Stimulated activated CD4-positive, alpha-beta T cell treated with anti-CD3 and anti-CD28 coated beads, TNF-alpha, amount 100 ng/mL, for 24 hours (primary cell): ENCODE measurements at regions not wholly inside any gene's neighbourhood (a gene's known extent, or its start where the extent isn't known, plus 50 kb on each side); places are given as distances from the start of the nearest gene placed in this dataset.
A peak's percentile ranks its signal among the peaks of the same experiment; 100 is the strongest.
"Not testable (repeated sequence)": the region's sequence is repeated elsewhere in the genome, so short reads cannot be mapped to it uniquely, and the experiment has no call there.

Experiments used
- DNase-seq, 3 experiments: peaks; one replicate each; pipeline ENCODE4 v3.0.0-alpha.2; 2020; ENCODE audit warnings: low read depth in 3 of 3

DNA sequence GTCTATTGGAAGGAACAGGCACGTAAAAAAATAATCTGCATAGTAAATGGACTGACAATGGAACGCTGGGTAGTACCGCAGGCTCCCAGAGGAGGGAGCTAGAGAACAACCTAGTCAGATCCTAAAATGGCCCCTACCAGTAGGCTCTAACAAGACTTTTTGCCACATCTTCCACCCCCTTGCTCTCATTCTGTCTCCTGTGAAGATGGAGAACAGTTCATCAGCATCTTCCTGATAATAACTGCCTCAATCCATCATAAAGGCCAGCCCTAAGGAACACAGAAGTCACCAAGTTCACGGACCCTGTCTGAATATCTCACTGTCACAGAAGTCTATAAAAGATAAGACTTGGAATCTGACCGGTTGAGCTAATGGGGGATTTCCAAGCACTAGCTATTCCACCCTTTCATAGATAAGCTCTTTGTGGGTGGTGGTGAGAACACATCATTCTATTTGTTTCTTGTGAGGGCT, 133.4 kb downstream of the SLC1A3 start:
- peak; percentile 34 to 73 (median 41) for DNase-seq

DNA sequence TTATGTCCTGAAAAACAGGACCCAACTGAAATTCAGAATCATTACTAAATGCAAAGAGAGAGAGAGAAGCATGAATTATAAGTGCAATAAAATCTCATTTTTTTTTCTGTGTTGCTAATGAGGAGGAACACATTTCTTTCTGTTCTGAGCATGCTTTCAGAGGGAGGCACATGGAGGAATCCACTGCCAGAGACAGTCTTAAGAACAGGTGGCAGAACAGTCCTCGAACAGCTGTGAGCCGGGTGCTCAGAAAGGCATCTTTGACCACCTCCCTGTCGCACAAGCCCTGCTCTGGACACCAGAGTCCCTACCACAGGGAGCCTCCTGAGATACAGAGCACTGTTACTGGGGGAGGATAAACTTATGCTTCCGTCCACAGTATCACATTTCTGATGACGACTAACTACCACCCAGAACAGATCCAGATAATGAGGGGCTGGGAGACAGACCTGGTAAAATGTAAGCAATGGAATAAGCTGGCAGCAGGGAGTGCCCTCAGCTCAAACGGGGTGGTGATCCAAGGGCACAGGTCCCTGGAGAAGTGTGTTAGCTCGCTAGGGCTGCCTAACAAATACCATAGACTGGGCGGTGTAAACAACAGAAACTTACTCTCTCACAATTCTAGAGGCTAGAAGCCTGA, 134.0 kb downstream of the SLC1A3 start:
- no peak for DNase-seq

DNA sequence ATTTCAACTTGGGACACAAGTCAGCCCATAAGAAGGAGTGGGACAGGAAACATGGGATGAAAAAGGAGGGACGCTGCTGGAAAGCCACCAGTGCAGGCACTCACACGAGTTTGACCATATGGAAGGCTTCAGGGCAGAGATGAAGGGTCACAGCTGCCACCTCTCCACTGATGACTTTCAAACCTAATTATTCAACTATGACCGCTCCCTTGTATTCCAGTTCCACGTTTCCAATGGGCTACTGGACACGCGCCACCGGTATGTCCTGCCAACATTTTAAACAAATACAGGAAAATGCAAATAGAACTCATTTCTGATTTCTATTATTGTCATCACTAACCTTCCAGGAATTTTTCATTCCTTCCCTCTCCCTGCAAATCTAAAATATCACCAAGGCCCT, 134.7 kb downstream of the SLC1A3 start:
- DNase-seq = no peak

DNA sequence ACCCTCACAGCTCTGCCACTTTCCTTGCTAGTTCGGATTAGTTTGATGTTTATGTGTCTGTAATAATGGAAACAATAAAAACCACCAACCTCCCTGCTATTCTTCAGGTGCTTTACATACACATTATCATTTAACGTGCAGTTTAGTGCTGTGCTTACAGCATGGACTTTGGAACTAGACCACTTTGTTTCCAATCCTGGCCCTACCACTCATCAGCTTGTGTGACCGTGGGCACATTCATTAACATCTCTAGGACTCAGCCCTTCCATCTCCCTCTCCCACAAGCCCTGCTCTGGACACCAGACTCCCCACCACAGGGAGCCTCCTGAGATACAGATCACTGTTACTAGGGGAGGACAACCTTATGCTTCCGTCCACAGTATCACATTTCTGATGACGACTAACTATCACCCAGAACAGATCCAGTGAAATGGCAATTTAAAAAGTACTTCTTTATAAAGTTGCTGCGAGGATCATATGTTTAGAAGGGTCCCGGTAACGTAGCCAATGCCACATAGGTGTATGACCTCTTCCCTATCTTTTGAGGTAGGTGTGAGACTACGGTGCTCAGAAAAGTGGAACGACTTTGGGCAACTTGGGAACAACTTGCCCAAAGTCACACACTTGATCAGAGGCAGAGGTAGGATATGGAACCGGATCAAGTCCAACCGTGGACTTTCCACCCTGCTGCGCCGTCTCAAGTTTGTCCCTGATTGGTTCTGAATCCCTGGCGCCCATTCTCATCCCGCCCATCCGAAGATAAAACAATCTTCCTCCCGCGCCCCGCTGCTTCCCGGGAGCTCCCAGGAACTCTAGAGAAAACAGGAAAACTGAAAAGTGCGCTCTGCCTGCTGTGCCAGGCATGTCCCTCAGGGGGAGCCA, 132.4 kb upstream of the NIPBL start:
- no peak for DNase-seq

DNA sequence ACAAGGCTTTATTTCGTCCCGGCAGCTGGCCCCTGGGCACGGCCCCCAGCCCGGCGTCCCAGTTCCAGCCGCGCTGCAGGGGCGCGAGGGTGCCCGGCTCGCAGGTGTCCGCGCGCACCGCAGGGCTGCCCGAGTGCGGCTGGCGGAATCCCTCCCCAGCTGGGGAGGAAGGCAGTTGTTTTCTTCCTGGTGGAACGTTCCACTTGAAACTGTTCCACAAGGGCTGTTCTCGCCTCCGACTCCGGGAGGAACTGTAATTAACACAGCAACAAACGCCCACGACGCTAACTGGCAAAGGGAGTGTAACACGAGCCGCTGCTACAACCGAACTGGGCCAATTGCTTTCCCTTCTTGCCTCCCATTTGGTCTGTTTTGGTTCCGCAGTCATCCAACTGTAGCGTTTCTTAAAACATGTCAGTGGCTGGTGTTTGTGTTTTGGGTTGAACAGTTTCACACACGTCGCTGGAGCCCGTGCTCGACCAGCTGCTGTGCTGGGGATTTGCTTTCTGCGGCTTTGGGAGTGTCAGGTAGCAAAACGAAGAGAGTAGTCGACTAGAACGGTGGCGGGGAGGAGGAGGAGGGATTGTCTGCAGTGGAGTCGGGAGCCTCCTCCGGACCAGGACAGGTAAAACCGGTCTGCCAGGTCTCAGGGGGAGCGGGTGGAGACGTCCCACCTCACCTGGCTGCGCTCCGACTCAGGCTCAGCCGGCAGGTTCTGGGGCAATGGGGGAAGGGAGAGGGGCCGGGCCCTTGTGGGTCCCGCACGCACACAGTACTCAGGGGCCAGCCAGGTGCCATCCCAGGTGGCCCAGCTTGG, 131.6 kb upstream of the NIPBL start:
- peak in 1 of 3 experiments; percentile 33 for DNase-seq

DNA sequence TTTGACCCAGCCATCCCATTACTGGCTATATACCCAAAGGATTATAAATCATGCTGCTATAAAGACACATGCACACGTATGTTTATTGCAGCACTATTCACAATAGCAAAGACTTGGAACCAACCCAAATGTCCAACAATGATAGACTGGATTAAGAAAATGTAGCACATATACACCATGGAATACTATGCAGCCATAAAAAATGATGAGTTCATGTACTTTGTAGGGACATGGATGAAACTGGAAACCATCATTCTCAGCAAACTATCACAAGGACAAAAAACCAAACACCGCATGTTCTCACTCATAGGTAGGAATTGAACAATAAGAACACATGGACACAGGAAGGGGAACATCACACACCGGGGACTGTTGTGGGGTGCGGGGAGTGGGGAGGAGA, 128.8 kb upstream of the NIPBL start:
- not testable (repeated sequence) for DNase-seq

DNA sequence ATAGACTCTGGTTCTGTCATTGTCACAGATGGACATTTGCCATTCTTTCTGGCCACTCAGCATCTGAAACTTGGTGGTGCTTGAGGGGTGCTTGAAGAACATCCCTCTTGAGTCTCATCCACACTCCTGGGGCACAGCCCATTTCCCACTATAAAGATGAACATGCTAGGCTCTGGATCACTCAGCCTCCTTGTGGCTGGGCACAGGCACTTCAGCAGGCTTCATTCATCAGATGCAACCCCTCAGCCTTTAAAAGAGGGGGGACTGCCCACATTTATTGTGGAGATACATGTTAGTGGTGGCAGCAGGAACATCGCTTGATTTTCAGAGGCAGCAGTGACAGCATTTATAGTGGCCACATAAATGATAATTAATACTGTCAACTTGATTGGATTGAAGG, 124.7 kb upstream of the NIPBL start:
- no peak for DNase-seq

DNA sequence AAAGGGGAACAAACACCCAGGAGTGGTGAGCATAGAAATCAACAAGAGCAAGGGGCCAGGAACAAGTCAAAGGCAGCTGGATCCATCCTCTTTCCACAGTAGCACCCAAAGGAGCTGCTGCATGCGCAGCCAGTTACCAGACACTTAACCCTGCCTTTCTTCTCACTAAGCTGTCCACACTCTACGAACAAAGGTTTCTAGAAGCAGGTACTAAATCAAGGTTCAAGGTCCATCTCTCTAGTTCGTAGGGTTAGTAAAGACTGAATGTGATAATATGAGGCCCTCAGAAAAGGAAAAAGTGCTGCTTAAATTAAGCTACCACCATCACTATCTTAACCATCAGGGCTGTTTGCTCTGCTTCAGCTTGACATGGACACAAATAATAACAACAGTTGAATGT, 121.2 kb upstream of the NIPBL start:
- no peak for DNase-seq

DNA sequence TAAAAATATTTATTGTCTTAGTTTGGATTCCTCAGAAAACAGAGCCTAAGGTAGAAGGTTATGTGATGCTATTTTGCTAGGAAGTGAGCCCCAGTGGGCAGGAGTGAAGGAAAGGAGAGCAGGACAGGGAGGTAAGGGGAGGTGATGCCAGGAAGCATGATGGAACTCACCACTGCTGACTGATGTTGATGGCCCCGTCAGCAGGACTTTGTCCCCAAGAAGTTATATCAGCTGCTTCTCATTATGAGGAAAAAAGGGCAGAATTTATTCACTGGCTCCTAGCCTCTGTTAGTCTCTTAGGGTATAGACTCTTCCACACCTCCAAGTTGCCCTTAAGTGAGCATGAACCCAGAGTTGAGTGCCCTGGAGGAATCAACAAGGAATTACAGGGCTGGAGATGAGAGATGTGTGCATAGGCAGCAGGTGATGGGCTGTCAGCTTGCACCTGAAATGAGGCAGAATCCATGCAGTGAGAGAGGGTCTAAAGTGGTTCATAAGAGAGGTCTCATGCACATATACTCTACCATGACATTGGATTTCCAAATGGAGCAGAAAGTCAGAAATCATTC, 120.6 kb upstream of the NIPBL start:
- DNase-seq = no peak

DNA sequence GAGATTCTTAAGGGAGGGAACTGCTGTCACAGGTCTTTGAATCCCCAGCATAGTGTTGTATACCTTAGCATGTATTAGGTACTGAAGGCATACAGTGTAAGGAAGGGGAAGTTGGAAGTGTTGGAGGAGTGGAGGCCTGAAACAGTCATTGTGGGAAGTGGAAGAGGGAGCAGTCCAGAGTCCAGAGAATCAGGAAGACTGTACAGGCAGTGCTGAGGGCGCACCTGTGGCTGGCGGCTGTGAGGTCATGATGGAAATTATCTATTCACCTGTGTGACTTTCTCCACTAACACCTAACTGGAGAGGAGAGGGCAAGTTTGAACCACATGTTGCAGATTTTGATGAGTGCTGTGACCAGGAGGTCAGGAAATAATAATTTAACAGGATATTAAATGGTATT, 119.7 kb upstream of the NIPBL start:
- no peak for DNase-seq

DNA sequence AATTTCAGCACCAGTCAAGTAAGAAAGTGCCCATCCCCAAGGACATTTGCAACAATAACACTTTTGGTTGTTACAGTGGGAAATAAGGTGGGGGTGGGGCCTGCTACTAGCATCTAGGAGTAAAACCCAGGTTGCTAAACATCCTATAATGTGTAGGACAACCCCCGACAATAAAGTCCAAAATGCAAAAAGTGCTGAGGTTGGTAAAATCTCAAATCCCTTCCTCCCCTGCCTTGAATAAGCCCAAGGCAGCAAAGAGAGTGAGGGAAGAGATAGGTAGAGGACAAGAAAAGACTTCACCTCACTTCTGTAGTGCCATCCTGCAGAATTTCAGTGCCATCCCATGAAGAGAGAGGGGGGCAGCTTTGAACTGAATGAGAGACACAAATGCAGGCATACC, 117.5 kb upstream of the NIPBL start:
- no peak for DNase-seq

DNA sequence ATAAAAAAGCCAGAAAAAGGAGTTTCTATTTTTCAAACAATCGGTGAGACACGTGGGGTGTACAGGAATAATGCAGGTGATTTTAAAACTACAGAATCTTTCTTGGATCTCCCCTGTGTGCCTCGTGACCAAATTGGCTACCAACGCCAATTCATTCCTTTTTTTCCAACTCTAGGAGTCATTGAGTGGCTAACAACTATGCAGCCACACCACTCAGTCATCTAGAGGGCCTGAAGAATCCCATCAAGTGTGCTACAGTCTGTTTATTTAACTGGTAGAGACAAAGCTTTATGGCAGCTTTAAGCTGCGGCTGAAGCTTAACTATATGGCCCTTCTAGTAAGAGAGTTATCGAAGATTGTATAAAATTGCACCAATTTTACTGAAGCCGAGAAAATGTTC, 113.1 kb upstream of the NIPBL start:
- no peak for DNase-seq

DNA sequence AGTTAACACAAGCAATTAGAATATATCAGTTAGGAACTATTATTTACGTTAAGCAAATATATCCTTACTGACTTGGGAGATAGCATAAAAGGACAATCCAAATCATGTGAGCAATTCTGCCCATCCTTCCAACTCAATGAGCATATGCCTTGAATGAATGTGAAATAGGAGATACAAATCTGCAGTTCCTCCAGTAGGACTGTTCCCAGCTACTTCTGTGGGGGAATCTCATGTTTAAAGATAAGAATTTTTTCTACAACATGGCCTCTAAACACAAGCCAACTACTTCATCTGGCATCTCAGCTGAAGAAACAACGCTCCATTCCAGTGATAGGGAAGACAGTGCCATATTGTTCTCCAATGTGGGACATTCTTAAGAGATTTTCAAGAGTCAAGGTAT, 110.7 kb upstream of the NIPBL start:
- DNase-seq = no peak

DNA sequence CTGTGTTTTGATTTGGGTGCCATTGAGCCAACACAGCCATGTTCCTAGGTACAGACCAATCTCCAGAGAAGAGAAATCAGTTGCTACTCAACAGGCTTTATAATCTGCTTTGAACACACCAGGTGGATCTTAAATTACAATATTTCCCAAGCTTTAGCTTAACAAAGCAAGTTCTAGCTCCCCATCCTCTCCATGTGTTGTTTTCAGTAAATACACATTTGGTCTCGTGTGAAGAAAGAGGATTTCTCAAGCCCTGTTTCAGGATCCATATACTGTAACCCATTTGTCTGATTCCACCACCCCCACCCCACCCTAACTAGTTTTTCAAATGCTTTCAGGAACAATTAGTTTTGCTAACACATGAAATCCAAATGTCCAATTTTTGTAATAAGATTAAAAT, 109.6 kb upstream of the NIPBL start:
- DNase-seq = no peak

DNA sequence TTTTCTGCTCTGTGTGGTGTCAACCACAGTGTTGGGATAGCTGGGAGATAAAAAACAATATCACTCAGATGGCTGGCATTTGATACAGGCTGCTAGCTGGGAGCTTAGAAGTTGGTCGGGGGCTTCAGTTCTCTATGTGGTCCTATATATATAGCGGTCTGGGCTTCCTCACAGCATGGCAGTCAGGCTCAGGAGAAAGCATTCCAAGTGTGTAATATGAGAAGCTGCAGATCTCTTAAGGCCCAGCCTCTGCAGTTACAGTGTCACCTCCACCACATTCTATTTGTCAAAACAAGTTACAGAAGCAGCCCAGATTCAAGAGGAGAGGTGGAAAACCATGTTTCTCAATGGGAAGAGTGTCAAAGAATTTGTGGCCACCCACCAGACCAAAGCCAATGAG, 108.1 kb upstream of the NIPBL start:
- no peak for DNase-seq

DNA sequence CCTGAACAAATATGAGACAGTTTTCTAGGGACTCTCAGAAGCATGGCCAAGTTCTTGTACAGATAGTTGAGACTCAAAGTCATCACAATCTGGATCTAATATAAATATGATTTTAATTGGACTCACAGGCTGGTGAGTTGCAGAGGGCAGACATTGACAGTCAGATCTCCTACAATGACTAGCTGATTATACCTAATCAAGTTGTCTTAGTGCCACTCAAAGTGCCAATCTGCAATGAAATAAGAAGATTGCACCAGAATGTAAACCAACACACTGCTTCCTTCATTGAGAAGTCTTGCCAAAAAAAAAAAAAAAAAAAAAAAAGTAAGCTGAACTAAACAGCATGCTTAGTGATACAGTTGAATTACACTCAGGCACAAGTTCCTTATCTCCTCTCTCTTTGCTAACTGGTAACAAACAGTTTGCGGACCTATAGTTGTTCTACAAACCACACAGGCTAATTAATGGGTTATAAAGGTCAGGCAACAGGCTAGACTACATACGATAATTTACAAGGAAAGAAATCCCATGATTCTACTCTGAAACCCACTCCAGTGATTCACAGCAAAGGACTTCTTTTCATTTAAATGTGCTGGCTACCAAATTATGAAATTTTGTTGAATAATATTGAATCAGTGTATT, 107.3 kb upstream of the NIPBL start:
- DNase-seq = no peak

DNA sequence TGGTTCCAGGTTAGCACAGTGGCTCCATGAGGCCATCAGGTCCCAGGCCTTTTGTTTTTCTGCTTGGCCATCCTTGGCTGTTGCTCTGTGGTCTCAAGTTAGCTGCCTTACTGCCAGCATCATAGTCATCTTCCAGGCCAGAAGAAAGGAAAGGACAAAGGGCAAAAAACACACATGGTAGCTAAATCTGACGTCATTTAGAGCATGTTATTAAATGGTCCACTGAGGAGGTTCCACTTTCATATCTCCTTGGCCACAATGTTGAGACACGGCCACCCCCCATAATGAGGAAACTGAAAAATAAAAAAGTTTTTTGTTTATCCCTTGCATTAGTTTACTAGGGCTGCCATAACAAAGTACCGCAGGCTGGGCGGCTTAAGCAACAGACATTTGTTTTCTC, 106.4 kb upstream of the NIPBL start:
- DNase-seq = no peak

DNA sequence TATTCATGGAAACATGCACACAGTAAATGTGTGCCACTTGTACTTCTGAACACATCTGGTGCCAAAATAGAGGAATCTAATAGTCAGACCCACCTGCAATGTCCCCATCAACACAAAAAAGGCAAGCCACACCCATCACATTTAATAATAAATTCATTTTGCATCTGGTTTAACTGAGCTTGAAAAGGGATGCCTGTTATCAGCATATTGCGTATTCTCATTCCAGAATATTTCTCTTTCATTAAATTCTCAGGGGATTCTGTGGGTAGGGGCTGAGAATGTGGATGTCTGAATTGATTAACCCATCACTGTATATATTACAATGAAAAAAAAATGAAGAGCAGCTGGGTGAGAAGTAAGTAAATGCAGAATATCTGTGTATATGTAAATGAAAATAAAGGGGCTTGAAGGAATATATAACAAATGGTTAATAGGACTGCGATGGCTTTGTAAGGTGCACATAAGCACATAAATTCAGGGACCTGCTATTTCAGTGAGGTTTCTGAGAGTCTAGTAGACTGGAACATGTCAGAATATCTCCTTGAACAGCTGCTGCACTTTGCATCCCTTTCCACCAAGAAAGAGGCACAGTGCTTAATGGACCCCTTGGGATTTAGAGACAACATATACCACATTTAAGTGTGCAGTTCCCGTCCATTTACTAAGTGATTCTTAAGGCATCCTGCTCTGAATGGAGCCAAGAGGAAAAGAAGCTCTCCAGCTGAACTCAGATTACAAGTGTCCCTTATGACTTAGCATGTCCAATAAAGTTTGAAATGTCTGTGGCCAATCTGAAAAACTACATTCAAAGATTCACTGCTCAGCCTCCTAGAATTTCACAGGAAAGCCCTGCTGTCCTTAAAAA, 104.1 kb upstream of the NIPBL start:
- no peak for DNase-seq

DNA sequence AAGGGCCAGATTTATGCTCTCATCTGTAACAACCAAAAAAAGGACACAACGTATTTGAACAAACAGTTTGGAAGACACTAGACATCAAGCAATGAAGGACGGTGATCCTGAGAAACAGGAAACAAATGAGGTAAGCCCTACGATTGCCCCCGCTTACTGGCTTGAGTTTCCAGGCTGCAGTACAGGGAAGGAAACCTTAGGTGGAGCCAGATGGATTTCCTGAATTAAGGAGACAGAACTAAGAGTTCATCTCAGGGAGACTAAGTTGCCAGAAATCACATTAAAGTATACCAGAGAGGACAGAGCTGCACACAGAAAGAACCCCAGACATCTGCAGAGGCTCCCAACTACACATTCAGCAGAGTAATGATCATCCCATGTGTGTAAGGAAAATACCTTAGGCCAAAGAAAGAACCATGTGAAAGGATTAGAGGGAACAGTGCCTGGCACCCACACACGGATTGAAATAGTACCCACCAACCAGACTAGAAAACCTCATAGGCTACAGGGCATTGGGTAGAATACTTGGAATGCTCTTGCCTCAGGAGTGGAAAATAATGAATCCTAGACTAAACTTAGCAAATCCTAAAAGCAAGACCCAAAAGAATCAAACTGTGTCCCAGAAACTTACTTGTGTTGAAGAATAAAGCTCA, 99.3 kb upstream of the NIPBL start:
- no peak for DNase-seq

DNA sequence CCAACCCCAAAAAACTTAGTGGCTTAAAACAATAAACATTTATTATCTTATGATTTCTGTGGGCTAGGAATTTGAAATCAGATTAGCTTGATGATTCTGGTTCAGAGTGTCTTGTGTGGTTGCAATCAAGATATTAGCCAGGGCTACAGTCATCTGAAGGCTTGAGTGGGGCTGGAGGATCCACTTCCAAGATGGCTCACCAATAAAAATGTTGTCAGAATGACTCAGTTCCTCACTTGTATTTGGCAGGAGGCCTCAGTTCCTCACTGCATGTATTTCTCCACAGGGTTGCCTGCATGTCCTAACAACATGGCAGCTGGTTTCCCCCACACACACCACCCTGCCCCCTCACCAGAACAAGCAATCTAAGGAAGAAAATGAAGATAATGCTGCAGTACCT, 98.2 kb upstream of the NIPBL start:
- no peak for DNase-seq
